GM19043 (cell line): ENCODE measurements at regions not wholly inside any gene's neighbourhood (a gene's known extent, or its start where the extent isn't known, plus 50 kb on each side); places are given as distances from the start of the nearest gene placed in this dataset.
"Not testable (repeated sequence)": the region's sequence is repeated elsewhere in the genome, so short reads cannot be mapped to it uniquely, and the experiment has no call there.

ENCODE experiments used
- ATAC-seq: cut with Tn5 transposase; IDR thresholded peaks from one replicate; pipeline ENCODE4 v1.9.1; 2021; ENCODE audit warnings: low read depth; ENCODE audit not compliant: unreplicated experiment

- no peak for ATAC-seq
Observed at GRCh38 chr1:90318431-90318830, 323.5 kb downstream of the ZNF326 start.

DNA sequence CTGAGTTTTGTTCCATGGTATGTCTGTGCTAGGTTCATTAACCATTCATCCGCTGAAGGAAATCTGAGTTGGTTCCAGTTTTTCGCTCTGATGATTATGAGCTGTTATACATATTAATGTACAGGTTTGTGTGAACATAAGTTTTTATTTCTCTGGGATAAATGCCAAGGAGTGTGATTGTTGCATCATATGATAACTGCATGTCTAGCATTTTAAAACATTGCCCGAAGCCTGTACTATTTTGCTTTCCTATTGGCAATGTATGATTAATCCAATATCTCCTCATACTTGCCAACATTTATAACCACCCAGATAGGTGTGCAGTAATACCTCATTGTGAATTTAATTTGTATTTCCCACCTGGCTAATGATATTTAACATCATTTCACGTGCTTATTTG lies 322.7 kb downstream of the ZNF326 start:
- no peak for ATAC-seq

DNA sequence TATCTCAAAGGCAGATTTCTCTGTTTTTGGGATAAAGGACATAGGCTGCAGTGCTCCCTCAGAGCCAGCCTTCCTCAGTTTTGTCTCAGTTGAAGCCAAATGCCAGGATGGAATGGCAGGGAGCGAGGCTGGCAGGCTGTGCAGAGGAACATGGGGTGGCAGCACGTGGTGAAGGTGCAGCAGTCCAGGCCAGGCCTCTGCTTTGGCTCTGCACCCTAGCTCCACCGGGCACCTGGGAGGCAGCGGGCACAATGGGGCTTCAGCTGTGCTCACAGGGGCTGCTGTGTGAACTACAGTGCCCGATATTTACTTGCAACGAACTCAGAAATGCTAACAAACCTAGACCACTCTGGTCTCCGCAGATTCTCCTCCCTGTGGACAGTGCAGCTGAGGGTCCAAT lies 319.6 kb downstream of the ZNF326 start:
- ATAC-seq: no peak

DNA sequence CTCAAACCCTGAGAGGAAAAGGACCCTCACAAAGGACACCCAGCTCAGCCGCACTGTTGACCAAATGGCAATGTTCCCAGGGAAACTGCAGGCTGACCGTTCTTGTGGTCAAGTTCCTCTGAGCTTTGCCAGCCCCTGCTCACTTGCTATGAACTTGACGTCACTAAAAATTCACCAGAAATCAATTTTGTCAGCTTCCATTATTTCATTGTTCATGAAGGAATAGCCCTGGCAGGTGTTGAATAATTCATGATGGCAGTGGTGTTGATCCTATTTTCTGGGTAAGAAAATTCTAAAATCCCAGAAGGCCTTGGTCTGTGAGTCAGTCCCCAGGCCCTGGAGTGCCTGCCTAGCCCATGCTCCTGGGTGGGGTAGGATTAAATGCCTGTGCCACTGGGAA lies 318.9 kb downstream of the ZNF326 start:
- no peak for ATAC-seq

DNA sequence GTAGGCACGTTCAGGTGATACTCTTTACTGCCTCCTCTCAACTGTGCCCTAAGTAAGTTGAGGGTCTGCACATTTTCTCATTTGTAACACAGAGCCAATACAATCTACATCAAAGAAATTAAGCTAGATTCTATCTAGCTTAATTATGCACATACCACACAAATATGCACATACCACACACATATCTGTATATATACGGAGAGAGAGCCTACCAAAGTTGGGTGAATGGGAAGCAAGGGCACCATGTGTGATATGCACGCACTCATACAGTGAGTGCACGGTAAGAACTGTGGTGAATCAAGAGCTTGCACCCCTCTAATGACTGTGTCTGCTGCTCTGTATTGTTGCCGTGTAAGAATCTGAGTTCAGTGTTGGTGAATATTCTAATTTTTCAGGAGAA lies 314.9 kb downstream of the ZNF326 start:
- ATAC-seq: no peak

GRCh38 chr1:90308421-90308820 lies 313.5 kb downstream of the ZNF326 start:
- no peak for ATAC-seq

- ATAC-seq: no peak
Observed at GRCh38 chr1:90305577-90305976, 310.7 kb downstream of the ZNF326 start.

GRCh38 chr1:90296327-90296726 lies 301.4 kb downstream of the ZNF326 start:
- ATAC-seq: no peak

DNA sequence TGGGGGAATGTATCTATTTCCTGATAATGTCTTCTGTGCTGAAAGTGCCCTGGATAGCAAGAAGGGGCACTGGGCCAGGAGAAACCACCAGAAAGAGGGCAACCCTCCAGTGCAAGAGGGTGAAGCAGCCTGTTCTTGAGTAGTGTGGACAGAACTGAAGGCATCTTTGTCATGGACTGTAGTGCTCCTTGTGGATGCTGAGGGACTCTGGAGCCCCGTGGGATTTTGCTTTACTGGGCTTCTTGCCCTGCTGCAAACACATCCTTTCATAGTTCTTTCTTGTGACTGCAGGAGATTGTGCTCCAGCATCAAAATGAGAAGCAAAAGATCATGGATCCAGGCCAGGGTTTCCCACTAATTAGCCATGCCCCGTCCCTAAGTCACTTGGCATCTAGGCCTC lies 300.6 kb downstream of the ZNF326 start:
- ATAC-seq: no peak

GRCh38 chr1:90291431-90292216 lies 296.7 kb downstream of the ZNF326 start:
- ATAC-seq: no peak

GRCh38 chr1:90282811-90283210 lies 287.9 kb downstream of the ZNF326 start:
- ATAC-seq: no peak

- not testable (repeated sequence) for ATAC-seq
Observed at GRCh38 chr1:90281886-90282285, 287.0 kb downstream of the ZNF326 start.

DNA sequence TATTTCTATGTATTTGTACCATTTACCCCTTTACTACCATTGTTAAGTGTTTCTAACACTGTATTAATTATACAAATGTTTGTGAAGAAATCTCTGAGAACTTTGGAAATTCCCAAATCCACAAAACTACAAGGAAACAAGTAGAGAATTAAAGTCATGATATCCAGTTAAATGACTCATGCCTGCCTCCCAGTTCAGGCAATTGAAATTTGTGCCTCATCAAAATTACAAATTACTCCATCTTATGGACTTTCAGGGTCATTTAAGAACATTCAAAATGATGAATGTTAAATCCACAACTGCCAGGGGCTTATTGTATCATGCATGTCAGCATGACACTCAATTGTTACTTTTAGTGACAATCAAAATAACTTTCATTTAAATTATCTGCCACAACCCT lies 282.4 kb downstream of the ZNF326 start:
- ATAC-seq: no peak

DNA sequence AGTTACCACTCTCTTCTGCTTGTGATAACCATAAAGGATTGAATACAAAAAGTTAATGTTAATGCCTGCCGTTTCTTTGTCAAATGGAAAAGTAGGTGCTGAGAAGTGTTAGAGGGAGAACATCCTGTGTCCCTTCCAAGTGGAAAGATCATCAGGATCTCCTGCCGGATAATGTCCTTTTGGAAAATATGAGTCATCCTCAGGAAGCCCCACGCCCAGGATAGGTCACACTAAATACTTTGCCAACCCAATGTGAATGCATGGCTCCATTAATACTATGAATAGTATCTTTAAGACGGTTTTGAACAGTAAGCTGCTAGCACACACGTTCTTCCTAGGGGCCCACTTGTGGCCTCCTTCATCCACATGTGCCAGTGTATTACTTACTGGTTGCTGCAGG lies 279.5 kb downstream of the ZNF326 start:
- no peak for ATAC-seq

DNA sequence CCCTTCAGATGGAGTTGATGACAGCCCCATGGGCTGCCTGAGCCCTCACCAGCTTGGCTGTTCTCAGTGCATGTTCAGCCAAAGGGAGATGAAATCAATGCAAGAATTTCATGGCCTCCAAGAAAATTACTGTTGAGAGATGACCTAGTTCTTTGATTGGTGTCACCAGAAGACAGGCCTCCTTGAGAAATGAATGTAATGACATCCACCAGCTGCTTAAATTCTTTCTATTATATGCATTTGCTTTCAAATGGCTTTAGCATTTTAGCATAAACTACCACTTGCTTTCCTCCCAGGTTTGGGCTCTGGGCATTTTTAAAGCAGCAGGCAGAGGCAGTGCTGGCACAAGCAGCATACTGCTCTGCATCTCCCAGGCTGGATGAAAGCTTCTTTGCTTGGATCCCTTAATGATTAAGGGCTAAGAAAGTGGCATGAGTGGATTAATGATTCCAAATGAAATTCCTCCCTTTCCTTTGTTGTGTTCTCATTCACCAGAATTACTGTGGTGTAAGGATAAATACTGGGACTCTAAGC lies 278.4 kb downstream of the ZNF326 start:
- ATAC-seq: no peak

DNA sequence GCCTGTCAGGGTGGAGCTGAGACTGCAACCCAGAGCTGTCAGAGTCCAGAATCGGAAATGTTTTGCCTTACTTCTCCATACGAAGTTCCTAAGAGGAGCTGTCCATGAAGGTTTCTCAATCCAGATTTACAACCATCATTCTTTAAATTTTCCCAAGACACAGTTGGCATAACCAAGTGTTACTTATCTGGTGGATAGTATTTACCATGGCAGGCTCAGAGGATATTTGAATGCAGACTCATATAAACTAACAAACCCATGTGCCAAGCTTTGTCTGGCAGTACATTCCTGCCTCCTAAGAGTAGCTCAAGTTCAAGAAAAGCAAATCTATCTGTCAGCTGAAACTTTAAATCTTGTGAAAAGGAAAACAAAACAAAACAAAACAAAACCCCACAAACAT lies 267.9 kb downstream of the ZNF326 start:
- no peak for ATAC-seq

DNA sequence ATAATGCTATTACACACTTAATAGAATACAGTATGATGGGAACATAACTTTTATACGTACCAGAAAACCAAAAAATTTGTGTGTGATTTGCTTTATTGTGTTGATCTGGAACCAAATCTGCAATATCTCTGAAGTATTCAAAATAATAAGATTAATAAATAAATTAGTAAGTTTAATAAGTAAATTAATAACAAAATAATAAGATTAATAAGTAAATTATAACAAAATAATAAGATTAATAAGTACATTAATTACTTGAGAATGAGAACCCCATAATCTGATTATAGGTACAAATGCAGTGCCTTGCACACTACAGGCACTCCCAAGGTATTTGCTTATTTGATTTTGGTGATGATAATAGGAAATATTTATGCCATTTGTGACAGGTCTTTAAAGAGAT lies 267.4 kb downstream of the ZNF326 start:
- no peak for ATAC-seq

- ATAC-seq: no peak
Observed at GRCh38 chr1:90246069-90246468, 251.2 kb downstream of the ZNF326 start.

DNA sequence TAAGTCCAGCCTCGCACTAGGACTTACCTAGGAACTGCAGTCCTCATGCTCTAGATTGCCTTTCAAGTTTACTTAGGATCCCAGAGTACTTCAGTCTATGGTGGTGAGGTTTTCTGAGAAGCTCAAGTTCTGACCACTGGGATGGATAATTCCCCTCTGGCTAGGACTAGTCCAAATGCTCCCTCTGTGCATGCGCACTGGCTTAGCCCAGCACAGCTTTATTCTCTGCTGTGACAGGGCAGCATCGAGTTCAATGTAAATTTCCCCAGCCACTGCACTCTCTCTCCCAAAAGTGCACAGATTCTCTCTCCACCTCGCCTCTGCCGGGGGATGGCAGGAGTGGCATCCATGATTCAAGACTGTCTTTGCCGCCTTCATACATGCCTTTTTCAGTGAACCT lies 241.6 kb downstream of the ZNF326 start:
- ATAC-seq: no peak

- ATAC-seq: no peak
Observed at GRCh38 chr1:90223401-90223800, 228.5 kb downstream of the ZNF326 start.

GRCh38 chr1:90220941-90221693 lies 226.2 kb downstream of the ZNF326 start:
- no peak for ATAC-seq

GRCh38 chr1:90220496-90220895 lies 225.6 kb downstream of the ZNF326 start:
- ATAC-seq: no peak
